HG03439 (cell line): ENCODE measurements at regions not wholly inside any gene's neighbourhood (a gene's known extent, or its start where the extent isn't known, plus 50 kb on each side); places are given as distances from the start of the nearest gene placed in this dataset.

ENCODE experiments used
- ATAC-seq: cut with Tn5 transposase; IDR thresholded peaks from one replicate; pipeline ENCODE4 v1.9.1; 2021; ENCODE audit warnings: mild to moderate bottlenecking, moderate library complexity; ENCODE audit not compliant: unreplicated experiment

DNA sequence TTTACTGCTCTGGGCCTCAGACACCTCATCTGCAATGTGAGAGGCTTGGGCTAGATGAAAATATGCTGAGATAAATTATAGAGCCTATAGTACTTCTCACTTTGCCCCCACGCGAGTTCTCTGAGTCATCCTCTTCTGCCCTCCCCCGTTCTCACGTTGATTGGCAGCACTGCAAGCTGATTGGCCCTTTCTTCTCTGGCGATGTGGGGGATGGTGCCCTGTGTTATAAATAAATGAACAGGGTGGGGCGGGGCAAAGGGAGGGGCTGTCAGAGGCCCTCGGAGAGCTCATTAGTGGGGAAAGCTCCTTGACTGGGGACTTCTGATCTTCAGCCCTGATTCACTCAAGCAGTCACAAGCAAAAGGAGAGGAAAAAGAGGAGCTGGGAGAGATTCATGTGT lies 64.3 kb upstream of the ZC3H12A start:
- ATAC-seq = no peak

DNA sequence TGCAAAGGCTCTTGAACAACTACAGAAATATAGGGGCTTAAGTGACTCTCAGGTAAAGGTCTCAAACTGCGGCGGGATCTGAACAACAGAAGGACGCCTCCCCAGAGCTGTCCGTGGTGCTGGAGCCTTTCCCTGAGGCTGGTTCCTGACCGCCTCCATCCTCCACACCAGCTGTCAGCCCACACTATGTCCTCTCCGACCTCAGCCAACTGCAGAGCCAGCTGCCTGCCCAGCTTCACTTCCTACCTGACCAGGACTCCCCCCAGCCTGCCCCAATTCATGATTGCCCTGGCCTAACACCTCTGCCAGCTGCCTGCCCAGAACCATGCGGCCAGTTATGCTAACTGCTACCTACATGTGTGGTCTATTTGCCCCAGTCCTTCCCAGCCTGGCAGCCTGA lies 63.6 kb upstream of the ZC3H12A start:
- ATAC-seq = no peak

DNA sequence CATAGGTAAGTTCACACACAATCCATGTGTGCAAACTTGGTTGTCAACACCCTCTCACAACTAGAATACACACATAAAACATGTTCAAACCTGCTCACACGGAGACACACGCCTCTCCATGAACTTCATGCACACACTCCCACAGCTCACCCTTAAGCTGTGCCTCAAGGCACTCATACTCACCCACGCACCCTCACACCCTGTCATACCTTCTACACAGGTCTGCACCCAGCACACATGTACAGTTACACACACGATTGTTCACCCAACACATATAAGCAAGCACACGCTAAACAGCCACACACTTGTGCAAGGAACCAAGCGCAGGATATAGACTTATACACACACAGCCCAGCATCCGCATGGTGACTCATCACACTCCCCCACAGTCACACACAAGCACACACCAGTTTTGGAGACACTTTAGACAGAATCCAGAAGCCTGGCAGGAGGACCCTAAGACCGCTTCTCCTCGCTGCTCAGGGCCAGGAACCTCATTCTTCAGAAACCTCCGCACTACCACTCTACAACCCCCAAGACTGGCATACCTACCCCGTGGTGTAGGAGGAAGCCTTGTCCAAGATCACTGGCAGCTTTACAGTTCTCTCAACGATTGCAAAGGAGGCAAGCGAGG lies 58.7 kb upstream of the ZC3H12A start:
- ATAC-seq = no peak

DNA sequence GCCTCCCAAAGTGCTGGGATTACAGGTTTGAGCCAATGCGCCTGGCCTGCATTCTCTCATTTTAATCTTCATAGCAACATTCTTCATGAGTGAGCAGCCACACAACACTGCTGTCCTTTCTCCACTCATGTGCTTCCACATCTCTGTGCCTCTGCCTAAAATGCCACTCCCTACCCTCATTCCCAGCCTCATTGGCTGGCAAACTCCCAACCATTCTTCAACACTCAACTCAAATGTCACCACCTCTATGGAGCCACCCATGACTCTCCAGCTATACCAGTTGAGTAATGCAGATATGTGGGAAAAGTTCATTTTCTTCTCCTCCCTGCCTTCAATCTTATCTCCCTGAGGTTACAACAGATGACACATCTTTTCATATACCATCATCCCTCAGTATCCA lies 53.9 kb upstream of the ZC3H12A start:
- ATAC-seq = no peak

DNA sequence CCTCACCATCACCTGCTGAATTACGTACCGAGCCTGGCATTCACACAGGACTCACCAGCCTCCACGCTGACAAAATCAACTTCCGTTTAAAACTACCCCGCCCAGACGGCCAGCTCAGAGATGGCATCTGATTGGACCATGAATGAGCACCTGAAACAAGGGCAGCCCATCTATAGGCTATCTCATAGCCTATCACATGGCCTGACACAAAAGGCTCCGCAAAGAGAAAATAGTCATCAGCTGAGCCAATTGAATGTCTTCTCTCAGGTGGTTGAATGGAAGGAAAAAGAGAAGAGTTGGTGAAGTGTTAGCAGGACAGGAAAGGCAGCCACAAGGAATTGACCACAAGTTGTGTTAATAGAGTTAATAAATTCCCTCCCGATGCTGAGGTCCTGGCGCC lies 50.6 kb upstream of the ZC3H12A start:
- no peak for ATAC-seq

DNA sequence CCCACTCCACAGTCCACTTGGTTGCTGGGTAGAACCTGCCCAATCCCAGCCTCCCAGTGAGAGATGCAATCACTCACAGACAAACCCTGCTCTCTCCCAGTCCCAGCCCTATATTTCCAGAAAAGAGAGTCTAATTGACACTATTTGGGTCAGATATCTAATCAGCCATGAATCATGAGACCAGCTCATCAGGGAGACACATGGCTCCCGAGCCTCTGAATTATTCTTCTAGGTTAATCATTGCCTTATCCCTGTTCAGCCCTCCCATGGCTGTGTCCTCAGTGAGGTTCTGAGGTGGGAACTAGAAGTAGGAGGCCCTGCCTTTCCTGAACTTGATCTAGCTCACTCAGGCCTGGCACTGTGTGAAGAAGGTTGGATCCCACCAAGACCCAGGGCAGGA lies 49.9 kb upstream of the ZC3H12A start:
- ATAC-seq = no peak
